Kidney epithelial cell (primary cell): ENCODE measurements at regions not wholly inside any gene's neighbourhood (a gene's known extent, or its start where the extent isn't known, plus 50 kb on each side); places are given as distances from the start of the nearest gene placed in this dataset.

Source experiments
- DNase-seq: peaks from one replicate; pipeline ENCODE4 v3.0.0-alpha.2; 2010; ENCODE audit warnings: low read depth
- H3K27me3 ChIP-seq: 2 replicates; pipeline ENCODE4 v1.6.0; 2011; ENCODE audit warnings: low read length; ENCODE audit not compliant: control insufficient read depth, insufficient read depth
- H3K36me3 ChIP-seq: 2 replicates; pipeline ENCODE4 v1.5.1; 2011; ENCODE audit warnings: low read length; ENCODE audit not compliant: control insufficient read depth, insufficient read depth
- H3K4me3 ChIP-seq: 2 replicates; pipeline ENCODE4 v1.5.1; 2011; ENCODE audit warnings: low read depth, mild to moderate bottlenecking, control low read depth, low read length
- CTCF ChIP-seq: IDR thresholded peaks from 2 replicates; pipeline ENCODE4 v1.5.1; 2011; ENCODE audit warnings: mild to moderate bottlenecking, moderate library complexity, low read length, control low read depth, inconsistent platforms; ENCODE audit not compliant: insufficient read depth, poor library complexity, severe bottlenecking

DNA sequence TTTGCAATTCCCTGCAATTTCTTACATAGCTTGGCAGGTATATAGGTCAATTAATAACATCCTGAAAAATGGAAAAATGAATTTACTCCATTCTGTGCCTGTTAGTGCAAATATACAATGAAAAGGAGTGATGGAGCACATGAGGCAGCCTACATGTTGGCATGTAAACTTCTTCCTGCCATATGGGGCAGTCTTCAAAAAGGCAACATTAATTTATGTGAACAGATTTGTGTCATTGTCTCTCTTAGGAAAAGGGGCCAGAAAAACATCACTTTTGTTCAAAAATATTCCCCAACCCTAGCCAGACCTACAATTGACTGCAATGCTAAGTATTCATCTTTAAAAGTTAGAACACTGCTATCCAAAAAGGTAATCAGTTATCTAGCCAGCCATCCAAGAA lies 332.2 kb downstream of the TBC1D4 start:
- Histone ChIP-seq H3K36me3 (no peaks in the 10 kb centered on the region), H3K4me3 (no peak overlapping the region), H3K27me3 (no peaks in the 10 kb centered on the region)
- no peak for TF ChIP-seq CTCF
- no peak for DNase-seq

DNA sequence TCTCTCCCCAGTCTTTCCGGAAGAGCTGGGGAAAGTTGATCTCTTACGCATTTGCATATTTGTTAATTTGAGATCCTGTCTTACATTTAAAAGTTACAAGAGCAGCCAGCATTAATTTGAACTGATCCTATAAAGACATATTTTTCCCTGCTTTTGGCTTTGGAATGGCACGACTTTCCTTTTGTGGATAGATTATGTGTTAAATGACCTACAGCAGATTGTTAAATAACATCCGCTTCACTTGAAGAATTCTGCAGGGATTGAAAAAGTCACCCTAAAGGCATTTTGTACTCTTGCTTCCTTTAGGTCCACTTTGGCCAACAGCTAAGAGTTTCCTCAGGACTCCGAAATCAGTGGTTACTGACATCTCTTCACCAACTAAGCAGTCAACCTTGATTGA lies 334.0 kb downstream of the TBC1D4 start:
- Histone ChIP-seq H3K4me3 (no peak overlapping the region), H3K27me3 (no peaks in the 10 kb centered on the region), H3K36me3 (no peaks in the 10 kb centered on the region)
- no peak for TF ChIP-seq CTCF
- no peak for DNase-seq

DNA sequence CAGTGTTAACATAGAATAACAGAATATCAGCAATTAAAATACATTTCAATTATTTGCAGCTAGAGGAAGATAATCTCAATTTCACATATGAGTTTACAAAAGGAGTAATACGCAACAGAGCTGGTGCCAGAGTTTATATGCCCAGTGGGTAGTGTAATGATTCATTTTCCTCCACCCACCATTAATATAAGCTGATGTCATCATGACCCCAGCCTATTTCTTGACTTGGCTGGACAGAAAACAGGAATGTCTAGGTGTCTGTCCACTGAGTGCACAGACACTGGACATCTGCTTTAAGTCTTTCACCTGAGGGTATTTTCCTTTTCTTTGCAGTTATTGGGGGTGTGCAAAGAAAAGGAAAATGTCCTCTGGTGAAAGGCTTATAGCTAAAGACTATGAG lies 335.5 kb downstream of the TBC1D4 start:
- no peak for DNase-seq
- no peak for TF ChIP-seq CTCF
- H3K27me3 ChIP-seq, result no peaks in the 10 kb centered on the region
- no peak overlapping the region for H3K4me3 ChIP-seq
- no peaks in the 10 kb centered on the region for H3K36me3 ChIP-seq

- TF ChIP-seq CTCF, result no peak
- Histone ChIP-seq H3K36me3 (no peaks in the 10 kb centered on the region), H3K4me3 (no peak overlapping the region), H3K27me3 (no peaks in the 10 kb centered on the region)
- DNase-seq, result no peak
Observed at GRCh38 chr13:75145927-75146326, 336.0 kb downstream of the TBC1D4 start.

GRCh38 chr13:75139291-75139690 lies 342.7 kb downstream of the TBC1D4 start:
- DNase-seq, result no peak
- H3K4me3 ChIP-seq, result no peak overlapping the region

More at GRCh38 chr13:75139291-75139690, 342.7 kb downstream of the TBC1D4 start:
- Histone ChIP-seq H3K36me3 (no peaks in the 10 kb centered on the region), H3K27me3 (no peaks in the 10 kb centered on the region)
- no peak for TF ChIP-seq CTCF
